NOMO-1 (cell line): ENCODE measurements at regions not wholly inside any gene's neighbourhood (a gene's known extent, or its start where the extent isn't known, plus 50 kb on each side); places are given as distances from the start of the nearest gene placed in this dataset.
"Not testable (repeated sequence)": the region's sequence is repeated elsewhere in the genome, so short reads cannot be mapped to it uniquely, and the experiment has no call there.

ENCODE experiments used
- DNase-seq, 2 experiments: peaks; one replicate each; lab custom pipeline; 2025; ENCODE audit not compliant: unreplicated experiment in 2 of 2; lab: John Stamatoyannopoulos, UW

DNA sequence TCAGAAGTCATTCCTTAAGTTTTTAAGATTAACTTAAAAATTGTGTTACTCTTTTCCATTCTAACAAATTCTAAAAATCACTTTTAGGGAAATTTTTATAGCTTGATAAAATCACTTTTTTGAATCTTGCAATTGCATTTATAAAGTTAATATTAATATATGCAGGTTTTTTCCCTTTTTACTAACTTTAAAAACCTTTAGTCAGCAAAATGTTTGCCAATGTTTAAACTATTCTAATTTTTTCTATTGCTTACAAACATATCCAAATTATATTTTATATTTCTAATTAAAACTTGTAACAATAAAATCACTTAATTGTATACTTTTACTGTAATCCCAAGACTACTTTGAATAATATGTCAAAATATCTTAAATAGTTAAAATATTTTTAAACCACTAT is 839.4 kb downstream of the TBL1XR1 start:
- DNase-seq = no peak

DNA sequence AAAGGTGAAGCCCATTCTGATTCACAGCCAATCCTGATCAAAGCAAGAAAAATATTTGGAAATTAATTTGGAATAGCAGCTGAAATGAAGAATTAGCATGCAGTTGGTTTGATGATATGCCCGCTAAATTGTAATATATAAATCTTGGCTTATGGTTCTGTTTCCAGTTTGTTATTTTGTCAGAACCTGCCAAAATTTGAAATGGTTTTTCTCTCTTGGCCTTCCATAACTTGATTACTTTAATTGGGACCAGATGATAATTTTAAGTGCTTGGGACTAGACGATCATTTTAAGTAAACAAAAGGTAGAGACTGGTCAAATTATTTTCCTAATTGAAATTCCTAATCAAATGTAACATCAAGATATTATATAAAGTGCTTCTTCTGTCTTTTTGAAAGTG is 842.4 kb downstream of the TBL1XR1 start:
- DNase-seq = no peak

DNA sequence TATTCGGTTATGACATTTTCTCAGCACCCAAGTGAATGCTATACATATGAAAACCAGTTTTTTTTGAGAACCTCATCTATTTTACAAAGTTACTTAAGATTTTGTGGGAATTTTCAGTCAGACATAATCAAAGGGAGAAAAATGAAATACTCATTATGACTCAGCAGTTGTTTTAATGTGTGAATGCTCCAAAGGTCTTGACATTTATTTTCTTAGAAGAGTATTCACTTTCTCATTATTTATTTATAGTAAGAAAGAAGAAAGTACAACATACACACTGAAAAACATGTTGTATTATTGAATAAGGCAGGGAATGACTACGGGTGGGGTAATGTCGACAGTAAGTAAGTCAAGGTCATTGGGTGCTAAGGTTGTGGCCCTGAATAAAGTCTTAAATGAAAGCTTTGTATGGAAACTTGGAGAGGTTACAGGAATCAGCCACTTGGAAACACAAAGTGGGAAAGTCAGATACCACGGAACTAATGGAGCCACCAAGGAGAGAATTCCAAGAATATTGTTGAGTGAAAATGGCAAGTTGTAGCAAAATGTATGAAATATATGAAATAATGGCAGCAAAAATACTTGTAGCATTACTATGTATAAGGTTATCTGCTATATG is 844.5 kb downstream of the TBL1XR1 start:
- no peak for DNase-seq

DNA sequence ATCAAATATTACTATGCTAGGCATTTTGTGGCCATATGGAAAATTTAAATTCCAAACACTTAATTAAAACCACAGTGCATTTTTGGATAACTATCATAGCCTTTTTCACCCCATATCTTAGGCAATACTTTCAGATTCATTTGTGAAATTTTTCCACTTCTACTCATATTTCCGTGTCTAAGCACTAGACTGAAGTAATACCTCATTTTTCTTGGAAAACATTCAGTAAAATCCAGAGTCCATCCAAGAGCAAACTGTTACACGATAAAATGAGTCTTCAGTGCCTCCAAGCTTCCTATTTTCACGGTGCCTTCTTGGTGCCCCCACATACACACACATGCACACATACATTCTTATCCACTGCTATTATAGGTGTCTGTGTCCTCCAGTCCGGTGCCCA is 845.9 kb downstream of the TBL1XR1 start:
- DNase-seq = no peak

DNA sequence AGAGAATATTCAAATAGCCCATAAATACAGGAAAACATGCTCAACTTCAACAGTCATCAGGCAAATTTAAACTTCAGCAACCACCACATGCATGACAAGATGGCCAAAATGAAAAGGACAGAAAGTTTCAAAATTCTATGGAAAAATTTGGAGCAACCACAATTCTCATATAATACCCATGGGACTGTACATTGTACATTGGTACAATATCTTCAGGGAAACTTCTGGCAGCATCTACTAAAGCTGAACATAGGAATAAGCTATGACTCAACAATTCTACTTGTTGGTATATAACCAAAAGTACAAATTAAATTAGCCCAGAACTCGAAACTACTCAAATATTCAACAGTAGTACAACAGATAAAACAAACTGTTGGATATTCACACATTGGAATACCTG is 847.6 kb downstream of the TBL1XR1 start:
- DNase-seq = no peak

DNA sequence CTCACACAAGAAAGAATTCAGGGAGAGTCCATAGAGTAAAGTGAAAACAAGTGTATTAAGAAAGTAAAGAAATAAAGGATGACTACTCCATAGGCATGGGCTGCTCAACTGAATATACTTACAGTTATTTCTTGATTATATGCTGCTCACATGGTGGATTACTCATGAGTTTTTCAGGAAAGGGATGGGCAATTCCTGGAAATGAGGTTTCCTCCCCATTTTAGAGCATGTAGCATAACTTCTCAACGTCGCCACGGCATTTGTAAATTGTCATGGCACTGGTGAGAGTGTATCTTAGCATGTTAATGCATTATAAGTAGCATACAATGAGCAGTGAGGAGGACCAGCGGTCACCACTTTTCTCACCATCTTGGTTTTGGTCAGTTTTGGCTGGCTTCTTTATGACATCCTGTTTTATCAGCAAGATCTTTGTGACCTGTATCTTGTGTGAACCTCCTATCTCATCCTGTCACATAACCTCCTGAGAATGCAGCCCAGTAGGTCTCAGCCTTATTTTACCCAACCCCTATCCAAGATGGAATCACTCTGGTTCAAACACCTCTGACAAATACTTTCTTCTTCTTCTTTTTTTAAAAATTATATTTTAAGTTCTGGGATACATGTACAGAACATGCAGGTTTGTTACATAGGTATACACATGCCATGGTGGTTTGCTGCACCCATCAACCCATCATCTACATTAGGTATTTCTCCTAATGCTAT is 849.7 kb downstream of the TBL1XR1 start:
- no peak for DNase-seq

DNA sequence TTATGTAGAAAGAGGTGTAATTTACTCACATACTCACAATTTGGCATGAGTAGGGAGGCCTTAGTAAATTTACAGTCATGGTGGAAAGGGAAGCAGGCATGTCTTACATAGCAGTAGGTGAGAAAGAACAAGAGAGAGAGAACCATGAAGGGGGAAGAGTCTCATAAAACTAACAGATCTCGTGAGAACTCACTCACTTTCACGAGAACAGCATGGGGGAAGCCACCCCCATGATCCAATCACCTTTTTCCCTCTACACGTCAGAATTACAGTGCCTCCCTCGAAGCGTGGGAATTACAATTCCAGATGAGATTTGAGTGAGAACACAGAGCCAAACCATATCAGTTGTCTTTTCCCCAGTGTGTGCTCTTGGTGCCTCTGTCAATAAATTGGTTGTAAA is 855.3 kb downstream of the TBL1XR1 start:
- no peak for DNase-seq

DNA sequence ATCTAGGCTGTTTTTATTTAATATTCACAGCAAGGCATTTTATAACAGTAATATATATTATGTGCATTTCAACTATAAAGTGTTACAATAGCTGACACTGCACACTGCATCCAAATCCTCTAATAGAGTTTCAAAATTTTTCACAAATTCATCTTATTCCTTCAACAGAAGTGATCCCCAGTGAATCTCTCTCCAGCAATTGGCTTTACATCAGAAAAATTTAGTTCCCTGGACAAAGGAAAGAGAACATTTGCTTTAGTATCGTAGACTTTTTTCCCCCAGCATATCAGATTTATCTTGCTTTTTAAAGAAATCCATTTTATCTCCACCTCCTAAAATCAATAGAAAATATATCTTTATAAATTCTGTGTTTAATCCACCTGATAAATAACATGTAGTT is 868.6 kb downstream of the TBL1XR1 start:
- DNase-seq = no peak

DNA sequence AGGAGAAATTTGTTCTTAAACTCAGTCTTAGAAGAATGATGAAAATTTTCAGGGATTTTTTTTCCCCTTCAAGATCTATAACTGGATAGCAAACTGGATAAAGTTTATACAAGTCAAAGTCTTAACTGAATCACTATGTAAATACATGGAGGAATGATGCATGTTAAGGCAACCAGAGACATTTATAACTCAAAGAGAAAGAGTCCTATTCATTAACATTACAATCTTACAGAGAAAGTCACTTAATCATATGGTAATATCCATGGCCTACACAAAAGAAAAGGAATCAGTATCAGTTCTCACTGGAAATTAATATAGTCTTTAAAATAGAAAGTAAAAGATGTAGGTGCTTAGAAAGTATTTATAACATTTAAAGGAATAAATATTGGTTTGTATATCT is 869.1 kb downstream of the TBL1XR1 start:
- DNase-seq = no peak

DNA sequence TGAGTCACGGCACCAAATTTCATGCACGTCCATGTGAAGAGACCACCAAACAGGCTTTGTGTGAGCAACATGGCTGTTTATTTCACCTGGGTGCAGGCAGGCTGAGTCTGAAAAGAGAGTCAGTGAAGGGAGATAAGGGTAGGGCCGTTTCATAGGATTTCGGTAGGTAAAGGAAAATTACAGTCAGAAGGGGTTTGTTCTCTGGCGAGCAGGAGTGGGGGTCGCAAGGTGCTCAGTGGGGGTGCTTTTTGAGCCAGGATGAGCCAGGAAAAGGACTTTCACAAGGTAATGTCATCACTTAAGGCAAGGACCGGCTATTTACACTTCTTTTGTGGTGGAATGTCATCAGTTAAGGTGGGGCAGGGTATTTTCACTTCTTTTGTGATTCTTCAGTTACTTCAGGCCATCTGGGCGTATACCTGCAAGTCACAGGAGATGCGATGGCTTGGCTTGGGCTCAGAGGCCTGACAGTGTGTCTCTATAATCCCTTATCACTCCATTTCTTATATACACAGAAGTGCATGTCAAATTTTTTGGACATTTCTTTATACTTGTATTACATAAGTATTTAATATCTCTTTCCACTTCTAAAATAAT is 870.3 kb downstream of the TBL1XR1 start:
- not testable (repeated sequence) for DNase-seq

DNA sequence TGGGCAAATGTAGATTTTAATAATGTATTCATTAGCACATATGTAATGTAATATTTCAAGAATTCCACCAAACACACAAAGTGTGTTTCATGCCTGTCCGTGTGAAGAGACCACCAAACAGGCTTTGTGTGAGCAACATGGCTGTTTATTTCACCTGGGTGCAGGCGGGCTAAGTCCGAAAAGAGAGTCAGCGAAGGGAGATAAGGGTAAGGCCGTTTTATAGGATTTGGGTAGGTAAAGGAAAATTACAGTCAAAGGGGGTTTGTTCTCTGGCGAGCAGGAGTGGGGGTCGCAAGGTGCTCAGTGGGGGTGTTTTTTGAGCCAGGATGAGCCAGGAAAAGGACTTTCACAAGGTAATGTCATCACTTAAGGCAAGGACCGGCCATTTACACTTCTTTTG is 875.8 kb downstream of the TBL1XR1 start:
- DNase-seq = not testable (repeated sequence)

DNA sequence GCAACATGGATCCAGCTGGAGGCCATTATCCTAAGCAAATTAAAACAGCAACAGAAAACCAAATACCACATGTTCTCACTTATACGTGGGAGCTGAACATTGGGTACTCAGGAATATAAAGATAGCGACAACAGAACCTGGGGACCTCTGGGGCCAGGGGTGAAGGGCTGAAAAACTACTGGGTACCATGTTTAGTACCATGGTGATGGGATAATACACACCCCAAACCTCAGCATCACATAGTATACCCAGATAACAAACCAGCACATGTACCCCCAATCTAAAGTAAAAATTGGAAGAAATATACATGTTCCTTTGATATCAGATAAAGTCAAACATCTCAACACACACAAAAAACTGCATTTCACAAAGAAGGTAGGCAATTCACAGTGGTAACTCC is 876.2 kb downstream of the TBL1XR1 start:
- DNase-seq = no peak

DNA sequence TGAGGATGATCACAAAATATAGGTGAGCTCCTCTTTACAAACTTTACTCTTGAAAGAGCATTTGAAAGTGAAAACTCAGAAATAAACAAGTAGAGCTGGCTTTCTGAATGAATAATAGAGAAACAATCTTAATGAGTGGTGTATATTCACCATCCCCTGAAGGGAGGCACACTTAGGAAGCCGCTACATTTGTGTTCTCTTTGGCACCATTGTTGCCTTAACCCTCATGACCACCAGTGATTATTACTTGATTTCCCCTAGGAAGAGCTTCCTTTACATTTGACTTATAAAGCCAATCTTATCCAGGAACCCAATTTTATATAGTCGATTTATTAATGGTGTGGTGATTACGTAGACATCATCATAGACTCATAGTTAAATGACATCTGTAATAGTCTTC is 883.9 kb downstream of the TBL1XR1 start:
- no peak for DNase-seq

DNA sequence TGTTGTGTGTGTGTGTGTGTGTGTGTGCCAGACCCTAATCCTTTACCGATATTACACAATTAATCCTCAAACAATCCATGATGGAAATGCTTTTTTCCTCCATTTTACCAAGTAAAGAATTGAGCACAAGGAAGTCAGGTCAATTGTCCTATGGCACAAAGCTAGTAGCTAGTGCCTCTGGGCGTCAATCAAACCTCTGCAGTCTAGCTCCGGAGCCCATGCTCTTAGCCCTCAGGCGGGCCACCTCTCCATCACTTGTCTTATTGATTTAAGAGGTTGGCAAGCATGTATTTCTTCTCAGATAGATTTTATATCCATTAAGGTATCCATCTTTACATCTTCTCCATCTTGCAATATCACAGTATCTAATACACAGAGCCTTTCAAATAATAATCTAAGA is 886.6 kb downstream of the TBL1XR1 start:
- DNase-seq = no peak

DNA sequence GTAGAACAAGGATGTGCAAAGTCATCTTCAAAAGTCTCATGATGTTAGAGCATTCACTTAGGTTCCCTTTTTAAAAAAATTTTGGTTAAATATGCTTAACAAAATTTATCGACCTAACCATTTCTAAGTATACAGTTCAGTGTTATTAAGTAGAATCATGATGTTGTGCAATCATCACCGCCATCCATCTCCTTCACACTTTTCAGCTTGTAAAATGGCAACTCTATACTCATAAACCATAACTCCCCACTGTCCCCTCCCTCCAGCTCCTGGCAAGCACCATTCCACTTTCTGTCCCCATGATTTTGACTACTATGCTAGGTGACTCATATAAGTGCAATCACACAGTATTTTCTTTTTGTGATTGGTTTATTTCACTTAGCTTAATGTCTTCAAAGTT is 895.0 kb downstream of the TBL1XR1 start:
- DNase-seq = no peak

DNA sequence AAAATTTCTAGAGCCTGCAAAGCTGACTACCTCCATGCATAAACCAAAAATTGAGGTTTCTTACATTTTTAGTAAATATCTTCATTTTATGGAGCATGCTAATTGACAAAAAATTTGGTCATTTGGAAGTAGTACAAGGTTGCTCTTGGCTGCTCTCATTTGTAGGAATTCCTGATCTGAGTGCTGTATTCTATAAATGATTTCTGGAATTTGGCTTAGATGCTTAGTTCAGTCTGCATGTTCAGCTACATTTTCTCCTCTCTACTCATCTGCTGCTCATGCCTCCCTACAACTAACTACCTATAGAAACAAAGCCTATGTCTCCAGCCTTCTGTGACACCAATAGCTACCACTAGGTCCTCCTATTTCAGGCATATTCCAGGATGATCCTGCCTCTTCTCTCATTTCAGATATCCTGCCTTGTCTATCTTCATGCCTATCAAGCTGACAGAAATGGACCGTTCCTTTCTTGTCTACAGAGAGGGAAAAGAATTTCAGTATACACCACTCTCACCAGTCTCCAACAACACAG is 901.1 kb downstream of the TBL1XR1 start:
- no peak for DNase-seq

DNA sequence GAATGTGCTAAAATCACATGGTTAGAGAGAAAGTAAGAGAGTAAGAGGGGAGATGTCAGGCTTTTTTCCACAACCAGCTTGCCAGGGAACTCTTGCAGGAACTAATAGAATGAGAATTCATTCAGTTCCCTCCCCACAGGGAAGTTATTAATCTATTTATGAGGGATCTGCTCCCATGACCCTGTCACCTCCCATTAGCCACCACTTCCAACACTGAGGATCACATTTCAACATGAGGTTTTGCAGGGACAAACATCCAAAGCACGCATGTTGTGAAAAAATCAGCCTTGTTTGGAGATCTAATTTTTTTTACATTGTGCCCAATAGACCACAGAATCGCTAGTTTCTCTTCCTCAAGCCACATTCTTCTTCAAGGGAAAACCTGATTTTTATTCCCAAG is 904.0 kb downstream of the TBL1XR1 start:
- DNase-seq = no peak

DNA sequence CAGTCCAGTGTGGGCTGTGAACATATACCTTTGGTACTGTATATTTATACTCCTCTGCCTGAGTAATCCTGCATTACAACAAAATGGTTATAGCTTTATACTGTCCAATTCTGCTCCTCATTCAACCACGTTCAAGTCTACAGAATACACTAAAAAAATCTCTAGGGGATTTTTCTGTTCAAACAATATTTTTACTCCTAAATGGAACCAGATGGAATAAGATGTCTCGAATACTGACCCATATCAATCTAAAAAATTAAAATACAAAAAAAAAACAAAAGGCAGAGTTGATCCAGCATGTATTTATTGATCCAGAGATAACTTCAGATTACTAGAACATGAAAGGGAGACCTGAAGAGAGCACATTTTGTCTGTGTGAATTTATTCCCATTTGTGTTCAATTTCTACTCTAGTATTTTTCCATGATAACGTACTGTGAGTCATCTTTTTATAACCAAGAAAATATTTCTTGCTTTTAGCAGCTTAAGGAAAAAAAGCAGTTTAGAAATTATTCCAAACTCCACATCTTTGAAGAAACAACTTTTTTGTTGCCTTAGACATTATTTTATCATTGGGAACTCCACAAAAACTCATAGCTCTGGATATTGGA is 910.7 kb downstream of the TBL1XR1 start:
- DNase-seq = no peak

DNA sequence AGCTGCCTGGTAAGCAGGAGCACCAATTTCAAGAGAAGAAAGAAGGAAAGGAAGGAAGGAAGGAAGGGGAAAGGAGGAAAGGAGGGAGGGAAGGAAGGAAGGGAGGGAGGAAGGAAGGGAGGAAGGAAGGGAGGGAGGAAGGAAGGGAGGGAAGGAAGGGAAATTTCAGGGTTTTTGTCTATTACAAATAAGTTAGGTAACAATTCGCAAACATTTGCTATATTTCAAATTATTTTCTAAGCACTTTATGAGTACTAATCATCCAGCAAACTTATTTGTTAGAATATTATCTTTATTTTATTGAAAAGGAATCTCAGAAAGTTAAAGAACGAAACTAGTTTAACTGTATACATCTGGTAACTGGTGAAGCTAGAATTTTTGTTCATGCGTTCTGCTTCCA is 921.7 kb downstream of the TBL1XR1 start:
- no peak for DNase-seq

DNA sequence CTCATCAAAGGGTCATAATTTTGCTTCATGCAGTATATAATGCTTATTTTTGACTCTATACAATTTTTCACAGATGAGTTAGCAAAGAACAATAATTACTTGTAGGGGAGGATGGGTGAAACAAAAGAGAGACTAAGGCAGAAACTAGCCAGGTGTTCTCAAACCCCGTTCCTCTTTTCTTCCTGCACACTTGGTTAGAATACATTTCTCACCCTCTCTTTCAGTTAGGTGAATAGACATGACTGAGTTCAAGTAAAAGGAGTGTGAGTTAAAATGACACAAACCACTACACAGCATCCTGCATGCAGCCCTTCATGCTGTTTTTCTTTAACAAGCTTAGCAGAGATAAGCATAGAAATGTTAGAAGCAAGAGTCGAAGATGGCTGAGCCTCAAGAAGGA is 922.2 kb downstream of the TBL1XR1 start:
- DNase-seq = no peak

DNA sequence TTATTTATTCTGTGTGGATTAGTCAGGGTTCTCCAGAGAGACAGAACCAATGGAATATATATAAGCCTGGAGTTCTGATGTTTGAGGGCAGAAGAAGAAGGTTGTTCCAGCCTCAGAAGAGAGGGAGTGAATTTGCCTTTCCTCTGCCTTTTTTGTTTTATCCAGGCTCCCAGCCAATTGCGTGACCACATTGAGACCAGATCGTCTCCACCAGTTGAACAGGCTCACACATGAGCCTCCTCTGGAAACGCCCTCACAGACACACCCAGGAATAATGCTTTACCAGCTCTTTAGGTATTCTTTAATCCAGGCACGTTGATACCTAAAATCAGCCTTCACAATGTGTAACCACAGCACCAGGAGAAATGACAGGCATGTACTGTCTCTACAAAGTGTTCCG is 923.1 kb downstream of the TBL1XR1 start:
- no peak for DNase-seq

DNA sequence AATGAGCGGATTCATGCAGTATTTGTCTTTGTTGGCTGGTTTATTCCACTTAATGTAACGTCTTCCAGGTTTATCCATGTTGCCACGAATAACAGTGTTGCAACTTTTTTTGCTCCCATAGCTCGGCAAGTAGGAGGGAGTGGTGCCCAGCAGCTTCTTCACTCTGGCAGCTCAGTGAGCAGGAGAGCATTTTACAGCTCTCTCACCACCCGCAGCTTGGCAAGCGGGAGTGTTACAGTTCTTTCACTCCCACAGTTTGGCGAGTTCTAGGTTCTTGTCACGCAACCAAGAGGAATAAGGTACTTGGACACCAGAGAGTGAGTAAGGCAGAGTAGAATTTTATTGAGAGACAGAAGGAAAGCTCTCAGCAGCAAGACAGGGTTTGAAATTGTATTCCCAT is 935.2 kb downstream of the TBL1XR1 start:
- DNase-seq = no peak
